Forelimb muscle (tissue), 1 donor: ENCODE measurements at regions not wholly inside any gene's neighbourhood (a gene's known extent, or its start where the extent isn't known, plus 50 kb on each side); places are given as distances from the start of the nearest gene placed in this dataset.
A peak's percentile ranks its signal among the peaks of the same experiment; 100 is the strongest.

Source experiments
- DNase-seq: peaks from one replicate; pipeline ENCODE4 v3.0.0-alpha.2; 2013; ENCODE audit warnings: low read depth

GRCh38 chr1:5525597-5526384 is 466.4 kb downstream of the NPHP4 start:
- no peak for DNase-seq

GRCh38 chr1:5522531-5523145 is 469.6 kb downstream of the NPHP4 start:
- DNase-seq, result no peak

- DNase-seq, result no peak
Measured at GRCh38 chr1:5519366-5520135, 472.7 kb downstream of the NPHP4 start.

GRCh38 chr1:5516756-5517155 is 475.5 kb downstream of the NPHP4 start:
- DNase-seq, result no peak

- DNase-seq, result no peak
Measured at GRCh38 chr1:5515501-5515900, 476.7 kb downstream of the NPHP4 start.

GRCh38 chr1:5514527-5515183 is 477.6 kb downstream of the NPHP4 start:
- DNase-seq, result no peak

GRCh38 chr1:5513846-5514526 is 478.2 kb downstream of the NPHP4 start:
- DNase-seq, result no peak

- DNase-seq, result no peak
Measured at GRCh38 chr1:5513179-5513578, 479.0 kb downstream of the NPHP4 start.

GRCh38 chr1:5511381-5512097 is 480.7 kb downstream of the NPHP4 start:
- DNase-seq, result no peak

- peak; percentile 11 for DNase-seq
Measured at GRCh38 chr1:5509664-5510452, 482.4 kb downstream of the NPHP4 start.

- no peak for DNase-seq
Measured at GRCh38 chr1:5508669-5509330, 483.4 kb downstream of the NPHP4 start.

- DNase-seq, result no peak
Measured at GRCh38 chr1:5507340-5507739, 484.9 kb downstream of the NPHP4 start.

- DNase-seq, result no peak
Measured at GRCh38 chr1:5506634-5507033, 485.6 kb downstream of the NPHP4 start.

- DNase-seq, result no peak
Measured at GRCh38 chr1:5505944-5506343, 486.3 kb downstream of the NPHP4 start.

GRCh38 chr1:5504364-5504740 is 487.9 kb downstream of the NPHP4 start:
- no peak for DNase-seq

- DNase-seq, result no peak
Measured at GRCh38 chr1:5503556-5504363, 488.5 kb downstream of the NPHP4 start.

GRCh38 chr1:5502311-5503194 is 489.7 kb downstream of the NPHP4 start:
- no peak for DNase-seq
